B cell (primary cell): ENCODE measurements at regions not wholly inside any gene's neighbourhood (a gene's known extent, or its start where the extent isn't known, plus 50 kb on each side); places are given as distances from the start of the nearest gene placed in this dataset.

Experiments
- ATAC-seq: fragments of 200-7000 bp; cut with Tn5 transposase; one replicate; pipeline ENCODE4 v1.10.0; 2021; ENCODE audit warnings: low read depth, mild to moderate bottlenecking, moderate number of reproducible peaks, moderate library complexity
- CTCF ChIA-PET: fragments of 350-600 bp; sonication (Branson Sonifier 250); formaldehyde crosslinking; loops from one replicate; lab custom pipeline; 2021; ENCODE audit warnings: antibody characterized with exemption, inconsistent platforms; lab: Charles Lee
- POLR2A ChIA-PET: fragments of 350-600 bp; sonication (Branson Sonifier 250); formaldehyde crosslinking; loops from one replicate; lab custom pipeline; 2021; ENCODE audit warnings: antibody characterized with exemption; lab: Charles Lee
- DNase-seq: peaks from one replicate; pipeline ENCODE4 v3.0.0; 2013
- H2AFZ ChIP-seq: 2 replicates; pipeline ENCODE4 v1.6.1; 2012; ENCODE audit warnings: mild to moderate bottlenecking, low read depth, low read length; ENCODE audit not compliant: insufficient read depth, poor library complexity, severe bottlenecking
- H3K27ac ChIP-seq, 2 donors: 1 replicate in 1 of 2; 2 replicates in 1 of 2; pipeline ENCODE4 v1.5.1; 2012 to 2013; ENCODE audit warnings: low read length in 2 of 2, mild to moderate bottlenecking in 2 of 2, moderate library complexity in 1 of 2
- H3K27me3 ChIP-seq, 4 experiments: fragments of 200-600 bp in 1 of 4; sonication (generic) in 1 of 4; replicated peaks in 1 of 4; 1 replicate in 2 of 4; 2 replicates in 2 of 4; pipeline versions ENCODE4 v1.6.1 to v1.7.0; 2013 to 2016; ENCODE audit warnings: low read length in 3 of 4, mild to moderate bottlenecking in 2 of 4, mixed read lengths in 1 of 4, moderate library complexity in 1 of 4; ENCODE audit not compliant: insufficient read depth in 4 of 4, control insufficient read depth in 3 of 4; ENCODE audit errors: control extremely low read depth in 1 of 4
- H3K36me3 ChIP-seq, 2 experiments: replicated peaks in 1 of 2; 1 replicate in 1 of 2; 2 replicates in 1 of 2; pipeline versions ENCODE4 v1.6.1 to v1.7.1; 2013; ENCODE audit warnings: low read length in 1 of 2; ENCODE audit not compliant: insufficient read depth in 2 of 2, control insufficient read depth in 1 of 2; ENCODE audit errors: control extremely low read depth in 1 of 2, extremely low read depth in 1 of 2
- H3K4me1 ChIP-seq, 2 donors: fragments of 200-600 bp in 1 of 2; sonication (generic) in 1 of 2; 1 replicate in 1 of 2; 2 replicates in 1 of 2; pipeline versions ENCODE4 v1.5.1 to v1.6.1; 2013 to 2017; ENCODE audit warnings: low read length in 2 of 2; ENCODE audit not compliant: control insufficient read depth in 2 of 2, insufficient read depth in 2 of 2
- H3K4me2 ChIP-seq: replicated peaks from 2 replicates; pipeline ENCODE3; 2012; ENCODE audit warnings: mild to moderate bottlenecking, low read depth, low read length; ENCODE audit not compliant: poor library complexity, severe bottlenecking
- H3K4me3 ChIP-seq, 5 experiments: fragments of 200-600 bp in 1 of 5; sonication (generic) in 1 of 5; 1 replicate in 3 of 5; 2 replicates in 2 of 5; pipeline versions ENCODE4 v1.5.1 to v1.7.0; 2011 to 2016; ENCODE audit warnings: low read length in 4 of 5, mild to moderate bottlenecking in 4 of 5, low read depth in 2 of 5, control low read depth in 1 of 5, moderate library complexity in 1 of 5; ENCODE audit not compliant: insufficient read depth in 1 of 5; ENCODE audit errors: control extremely low read depth in 1 of 5, extremely low read depth in 1 of 5
- H3K79me2 ChIP-seq: fragments of 200-600 bp; sonication (generic); one replicate; pipeline ENCODE4 v1.6.0; 2016; ENCODE audit warnings: low read length; ENCODE audit not compliant: control insufficient read depth, insufficient read depth
- H3K9ac ChIP-seq: fragments of 200-600 bp; sonication (generic); 2 replicates; pipeline ENCODE4 v1.6.1; 2017; ENCODE audit warnings: mild to moderate bottlenecking, low read length, moderate library complexity
- H3K9me3 ChIP-seq, 3 donors: one replicate each; pipeline versions ENCODE4 v1.6.1 to v1.7.1; 2013; ENCODE audit warnings: low read length in 2 of 3; ENCODE audit not compliant: control insufficient read depth in 2 of 3, insufficient read depth in 1 of 3; ENCODE audit errors: control extremely low read depth in 1 of 3
- H4K20me1 ChIP-seq: 2 replicates; pipeline ENCODE4 v1.6.0; 2012; ENCODE audit warnings: mild to moderate bottlenecking, low read length; ENCODE audit not compliant: insufficient read depth, control insufficient read depth, poor library complexity, severe bottlenecking
- H3K27ac Mint-ChIP-seq: one replicate; pipeline ENCODE4 v1.8.0; 2021; ENCODE audit warnings: mixed read lengths
- H3K27me3 Mint-ChIP-seq: one replicate; pipeline ENCODE4 v1.8.0; 2021; ENCODE audit warnings: mixed read lengths
- H3K4me1 Mint-ChIP-seq: one replicate; pipeline ENCODE4 v1.8.0; 2021; ENCODE audit warnings: mixed read lengths
- H3K4me3 Mint-ChIP-seq: one replicate; pipeline ENCODE4 v1.8.0; 2021; ENCODE audit warnings: mixed read lengths
- H3K9me3 Mint-ChIP-seq: one replicate; pipeline ENCODE4 v1.8.0; 2022; ENCODE audit warnings: mixed read lengths; ENCODE audit not compliant: insufficient read depth
- EZH2 ChIP-seq: IDR thresholded peaks from 2 replicates; pipeline ENCODE4 v1.6.1; 2012; ENCODE audit warnings: borderline replicate concordance, low read depth, mild to moderate bottlenecking, moderate library complexity, low read length; ENCODE audit not compliant: insufficient read depth, poor library complexity, severe bottlenecking
- WGBS: methylation state at CpG from one replicate; pipeline ENCODE4 v1.1.5; 2013; ENCODE audit warnings: missing lambda C conversion rate; ENCODE audit not compliant: insufficient coverage; 5-methylcytosine and 5-hydroxymethylcytosine counted together
- intact Hi-C: fragments of 100-400 bp; cut with micrococcal nuclease; formaldehyde crosslinking; loops from one replicate; pipeline ENCODE4 v1.10.0; 2022
- TF ChIP-seq, protein P1 (sequence below): fragments of 200-600 bp; IDR thresholded peaks from one replicate; pipeline ENCODE4 v1.8.0; 2022; ENCODE audit warnings: antibody characterized with exemption, mild to moderate bottlenecking

GRCh38 chr6:156009656-156010055 is 554.0 kb upstream of the NOX3 start:
- H3K27me3 ChIP-seq = peaks cover 0 to 3% (median 0%) of the 10 kb centered on the region in 4 experiments
- intact Hi-C loops = no loop called here
- POLR2A ChIA-PET = no interaction called here
- Mint-ChIP-seq H3K4me3 (no peak overlapping the region), H3K27me3 (peaks cover 5% of the 10 kb centered on the region), H3K9me3 (peaks cover 4% of the 10 kb centered on the region), H3K27ac (no peak overlapping the region), H3K4me1 (peaks cover 20% of the 10 kb centered on the region)
- H3K4me3 ChIP-seq = no peak overlapping the region
- CTCF ChIA-PET = no interaction called here
- no peak overlapping the region for H3K9ac ChIP-seq
- ATAC-seq = no peak
- no peak overlapping the region for H3K4me2 ChIP-seq
- DNase-seq = no peak
- peaks cover 0 to 3% (median 0%) of the 10 kb centered on the region in 3 donors for H3K9me3 ChIP-seq
- H3K36me3 ChIP-seq = no peaks in the 10 kb centered on the region
- H3K4me1 ChIP-seq = peaks cover 10 to 17% of the 10 kb centered on the region in 2 donors
- H3K79me2 ChIP-seq = no peaks in the 10 kb centered on the region
- H3K27ac ChIP-seq = no peak overlapping the region
- no peaks in the 10 kb centered on the region for H4K20me1 ChIP-seq
- H2AFZ ChIP-seq = no peak overlapping the region
- WGBS = no CpG with 5 or more reads among the region's 1 CpG
- TF ChIP-seq, protein P1, sequence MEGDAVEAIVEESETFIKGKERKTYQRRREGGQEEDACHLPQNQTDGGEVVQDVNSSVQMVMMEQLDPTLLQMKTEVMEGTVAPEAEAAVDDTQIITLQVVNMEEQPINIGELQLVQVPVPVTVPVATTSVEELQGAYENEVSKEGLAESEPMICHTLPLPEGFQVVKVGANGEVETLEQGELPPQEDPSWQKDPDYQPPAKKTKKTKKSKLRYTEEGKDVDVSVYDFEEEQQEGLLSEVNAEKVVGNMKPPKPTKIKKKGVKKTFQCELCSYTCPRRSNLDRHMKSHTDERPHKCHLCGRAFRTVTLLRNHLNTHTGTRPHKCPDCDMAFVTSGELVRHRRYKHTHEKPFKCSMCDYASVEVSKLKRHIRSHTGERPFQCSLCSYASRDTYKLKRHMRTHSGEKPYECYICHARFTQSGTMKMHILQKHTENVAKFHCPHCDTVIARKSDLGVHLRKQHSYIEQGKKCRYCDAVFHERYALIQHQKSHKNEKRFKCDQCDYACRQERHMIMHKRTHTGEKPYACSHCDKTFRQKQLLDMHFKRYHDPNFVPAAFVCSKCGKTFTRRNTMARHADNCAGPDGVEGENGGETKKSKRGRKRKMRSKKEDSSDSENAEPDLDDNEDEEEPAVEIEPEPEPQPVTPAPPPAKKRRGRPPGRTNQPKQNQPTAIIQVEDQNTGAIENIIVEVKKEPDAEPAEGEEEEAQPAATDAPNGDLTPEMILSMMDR = no peak
- TF ChIP-seq EZH2 = no peak

DNA sequence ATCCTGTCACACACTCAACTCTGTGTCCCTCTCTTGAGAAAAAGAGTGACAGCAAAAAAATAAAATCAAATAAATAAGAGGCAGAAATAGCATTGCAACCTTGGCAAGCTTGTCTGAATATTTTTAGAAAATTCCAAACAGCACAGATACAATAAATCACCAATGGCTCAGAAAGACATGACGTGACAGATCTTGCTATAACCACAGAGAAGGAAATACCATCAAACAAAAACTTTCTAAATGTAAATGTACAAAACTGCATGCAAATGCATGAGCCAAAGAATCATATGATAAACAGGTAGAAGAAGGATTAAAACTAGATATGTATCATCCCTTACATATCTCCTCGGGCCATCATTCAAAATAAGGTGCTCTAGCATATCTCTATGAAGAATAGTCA is 549.2 kb upstream of the NOX3 start:
- no peak overlapping the region for H3K27ac Mint-ChIP-seq
- H3K4me1 Mint-ChIP-seq = no peaks in the 10 kb centered on the region
- H3K4me2 ChIP-seq = no peak overlapping the region
- H3K9me3 Mint-ChIP-seq = peaks cover 3% of the 10 kb centered on the region
- H3K4me3 Mint-ChIP-seq = no peak overlapping the region
- peaks cover 5% of the 10 kb centered on the region for H3K27me3 Mint-ChIP-seq
- peaks cover 0 to 3% (median 0%) of the 10 kb centered on the region in 3 donors for H3K9me3 ChIP-seq
- TF ChIP-seq EZH2 = no peak
- TF ChIP-seq, protein P1 = no peak
- H2AFZ ChIP-seq = no peak overlapping the region
- H3K36me3 ChIP-seq = no peaks in the 10 kb centered on the region
- peaks cover 0 to 3% (median 0%) of the 10 kb centered on the region in 4 experiments for H3K27me3 ChIP-seq
- ChIA-PET CTCF (no interaction called here), POLR2A (no interaction called here)
- no peak overlapping the region for H3K27ac ChIP-seq
- intact Hi-C loops = no loop called here
- no peaks in the 10 kb centered on the region for H3K4me1 ChIP-seq
- H3K9ac ChIP-seq = no peak overlapping the region
- no peaks in the 10 kb centered on the region for H3K79me2 ChIP-seq
- no peak for DNase-seq
- no peak overlapping the region for H3K4me3 ChIP-seq
- ATAC-seq = no peak
- no CpG with 5 or more reads among the region's 2 CpGs for WGBS
- no peaks in the 10 kb centered on the region for H4K20me1 ChIP-seq
